HFF-Myc (cell line): ENCODE measurements at regions not wholly inside any gene's neighbourhood (a gene's known extent, or its start where the extent isn't known, plus 50 kb on each side); places are given as distances from the start of the nearest gene placed in this dataset.

Experiments used
- DNase-seq: peaks from one replicate; pipeline ENCODE4 v3.0.0-alpha.2; 2011; ENCODE audit warnings: low read depth; ENCODE audit errors: extremely low read depth
- H3K4me3 ChIP-seq: replicated peaks from 2 replicates; pipeline ENCODE4 v1.5.1; 2011; ENCODE audit warnings: low read depth, mild to moderate bottlenecking, control low read depth, low read length
- TF ChIP-seq, protein P1 (sequence below): IDR thresholded peaks from 2 replicates; pipeline ENCODE4 v1.5.1; 2012; ENCODE audit warnings: mild to moderate bottlenecking, low read depth, low read length, control low read depth; ENCODE audit errors: missing control alignments

GRCh38 chrX:39886282-39886681, 211.5 kb downstream of the BCOR start:
- no peak overlapping the region for H3K4me3 ChIP-seq
- TF ChIP-seq, protein P1, sequence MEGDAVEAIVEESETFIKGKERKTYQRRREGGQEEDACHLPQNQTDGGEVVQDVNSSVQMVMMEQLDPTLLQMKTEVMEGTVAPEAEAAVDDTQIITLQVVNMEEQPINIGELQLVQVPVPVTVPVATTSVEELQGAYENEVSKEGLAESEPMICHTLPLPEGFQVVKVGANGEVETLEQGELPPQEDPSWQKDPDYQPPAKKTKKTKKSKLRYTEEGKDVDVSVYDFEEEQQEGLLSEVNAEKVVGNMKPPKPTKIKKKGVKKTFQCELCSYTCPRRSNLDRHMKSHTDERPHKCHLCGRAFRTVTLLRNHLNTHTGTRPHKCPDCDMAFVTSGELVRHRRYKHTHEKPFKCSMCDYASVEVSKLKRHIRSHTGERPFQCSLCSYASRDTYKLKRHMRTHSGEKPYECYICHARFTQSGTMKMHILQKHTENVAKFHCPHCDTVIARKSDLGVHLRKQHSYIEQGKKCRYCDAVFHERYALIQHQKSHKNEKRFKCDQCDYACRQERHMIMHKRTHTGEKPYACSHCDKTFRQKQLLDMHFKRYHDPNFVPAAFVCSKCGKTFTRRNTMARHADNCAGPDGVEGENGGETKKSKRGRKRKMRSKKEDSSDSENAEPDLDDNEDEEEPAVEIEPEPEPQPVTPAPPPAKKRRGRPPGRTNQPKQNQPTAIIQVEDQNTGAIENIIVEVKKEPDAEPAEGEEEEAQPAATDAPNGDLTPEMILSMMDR, result no peak
- DNase-seq, result no peak

GRCh38 chrX:39888730-39889129, 209.0 kb downstream of the BCOR start:
- TF ChIP-seq, protein P1, result no peak
- DNase-seq, result no peak
- H3K4me3 ChIP-seq, result no peak overlapping the region

DNA sequence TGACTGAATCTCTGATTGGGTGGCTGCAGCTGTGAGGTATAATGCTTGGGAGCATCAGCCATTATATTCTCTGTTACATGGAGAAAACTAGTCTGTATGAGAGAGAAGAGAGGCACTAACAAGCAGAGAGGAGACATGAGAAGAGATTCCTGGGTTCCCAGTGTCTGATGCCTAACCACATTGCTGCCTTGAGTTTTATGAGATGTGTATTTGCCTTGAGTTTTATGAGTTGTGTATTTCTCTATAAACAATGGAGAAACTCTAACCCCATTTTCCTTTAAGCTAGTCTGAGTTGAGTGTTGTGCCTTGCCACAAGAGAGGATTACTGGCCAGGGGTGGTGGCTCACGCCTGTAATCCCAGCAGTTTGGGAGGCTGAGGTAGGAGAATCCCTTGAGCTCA, 208.1 kb downstream of the BCOR start:
- DNase-seq, result no peak

GRCh38 chrX:39890807-39891206, 207.0 kb downstream of the BCOR start:
- TF ChIP-seq, protein P1, result no peak

More for the DNA sequence above, 208.1 kb downstream of the BCOR start:
- no peak overlapping the region for H3K4me3 ChIP-seq
- TF ChIP-seq, protein P1, result no peak

DNA sequence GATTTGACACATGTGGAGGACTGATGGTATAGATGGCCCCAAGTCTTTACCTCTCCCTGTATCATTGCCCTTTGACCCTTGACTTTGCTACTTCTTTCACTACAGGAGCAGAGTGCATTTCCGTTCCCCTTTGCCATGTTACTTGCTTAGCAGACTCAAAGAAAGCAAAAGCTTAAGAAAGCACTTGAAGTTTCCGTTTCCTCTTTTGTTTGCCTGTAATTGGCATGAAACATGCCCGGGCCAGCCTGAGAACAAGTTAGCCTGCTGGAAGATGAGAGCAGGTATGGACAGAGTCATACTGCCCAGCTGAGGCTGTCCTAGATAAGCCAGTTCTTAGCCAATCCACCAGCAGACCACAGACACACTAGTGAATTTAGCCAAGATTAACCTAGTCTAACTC, 206.0 kb downstream of the BCOR start:
- DNase-seq, result no peak
- TF ChIP-seq, protein P1, result no peak
- H3K4me3 ChIP-seq, result no peak overlapping the region

More at GRCh38 chrX:39890807-39891206, 207.0 kb downstream of the BCOR start:
- DNase-seq, result no peak
- H3K4me3 ChIP-seq, result no peak overlapping the region

DNA sequence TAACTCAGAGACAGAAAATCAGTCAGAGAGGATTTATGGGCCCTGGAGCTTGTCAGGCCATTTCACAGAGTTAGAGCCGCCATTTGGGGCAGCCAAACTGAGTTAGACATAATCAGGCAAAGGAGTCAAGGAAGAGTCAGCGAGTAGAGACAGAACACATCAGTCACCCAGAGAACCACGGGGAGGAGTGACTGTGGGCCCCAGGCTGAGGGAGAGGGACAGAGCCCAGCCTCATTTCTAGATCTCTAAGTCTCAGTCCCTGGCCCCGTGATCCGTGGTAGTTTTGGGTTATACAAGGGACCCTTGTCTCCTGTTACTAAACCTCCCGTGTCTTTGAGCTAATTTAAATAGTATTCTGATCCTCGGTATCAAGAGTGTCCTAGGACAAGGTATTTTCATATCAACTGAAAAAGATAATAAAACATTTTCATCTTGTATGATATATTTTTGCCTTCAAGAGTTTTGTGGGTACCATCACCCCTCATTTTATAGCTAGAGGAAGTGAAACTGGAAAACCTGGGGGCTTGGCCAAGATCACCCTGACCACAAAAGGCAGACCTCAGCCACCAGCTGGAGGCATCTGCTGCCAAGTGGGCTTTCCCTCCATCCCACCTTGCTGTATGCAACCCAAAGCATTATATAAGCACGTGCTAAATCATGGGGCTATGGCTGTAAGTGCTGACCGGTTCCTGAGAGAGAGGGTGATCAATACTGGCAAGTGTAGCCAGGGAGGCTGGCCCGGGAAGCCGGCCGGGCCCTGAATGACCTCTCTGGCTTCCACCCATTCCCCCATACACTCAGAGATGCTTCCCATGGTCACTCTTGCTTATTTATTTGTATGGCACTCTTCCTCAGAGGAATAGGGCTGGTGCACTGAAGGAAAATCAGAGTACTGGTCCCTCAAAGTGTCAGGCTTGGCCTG, 204.1 kb downstream of the BCOR start:
- no peak for DNase-seq
- no peak overlapping the region for H3K4me3 ChIP-seq
- TF ChIP-seq, protein P1, result no peak
